GM12872 (cell line): ENCODE measurements at regions not wholly inside any gene's neighbourhood (a gene's known extent, or its start where the extent isn't known, plus 50 kb on each side); places are given as distances from the start of the nearest gene placed in this dataset.

Source experiments
- CTCF ChIP-seq: IDR thresholded peaks from 3 replicates; pipeline ENCODE4 v1.5.1; 2011; ENCODE audit warnings: low read depth, mild to moderate bottlenecking, low read length, moderate library complexity; ENCODE audit not compliant: insufficient read depth

GRCh38 chr13:104411141-104411765 lies 1345.0 kb upstream of the SLC10A2 start:
- TF ChIP-seq CTCF, result no peak

GRCh38 chr13:104408733-104409132 lies 1342.5 kb upstream of the SLC10A2 start:
- TF ChIP-seq CTCF, result no peak

GRCh38 chr13:104404325-104404724 lies 1338.1 kb upstream of the SLC10A2 start:
- no peak for TF ChIP-seq CTCF

GRCh38 chr13:104389691-104390090 lies 1323.5 kb upstream of the SLC10A2 start:
- no peak for TF ChIP-seq CTCF

GRCh38 chr13:104387510-104387909 lies 1321.3 kb upstream of the SLC10A2 start:
- no peak for TF ChIP-seq CTCF

- no peak for TF ChIP-seq CTCF
Observed at GRCh38 chr13:104385404-104385803, 1319.2 kb upstream of the SLC10A2 start.

GRCh38 chr13:104382951-104383350 lies 1316.7 kb upstream of the SLC10A2 start:
- TF ChIP-seq CTCF, result no peak
